ENCODE measurements at regions not wholly inside any gene's neighbourhood (a gene's known extent, or its start where the extent isn't known, plus 50 kb on each side); places are given as distances from the start of the nearest gene placed in this dataset.

GRCh38 chr17:71878998-71879397 is 241.8 kb upstream of the SOX9 start:
- TF ChIP-seq CTCF (IDR thresholded peaks at IDR 0.05): no peak
- TF ChIP-seq POLR2A (IDR thresholded peaks at IDR 0.05): no peak
- Histone ChIP-seq H3K36me3 (no peaks in the 10 kb centered on the region), H3K9me3 (no peaks in the 10 kb centered on the region), H3K27ac (no peak overlapping the region), H3K27me3 (no peaks in the 10 kb centered on the region), H3K4me1 (no peaks in the 10 kb centered on the region), H3K4me3 (no peak overlapping the region)
- DNase-seq: no peak

GRCh38 chr17:71881041-71881440 is 239.8 kb upstream of the SOX9 start:
- DNase-seq: no peak
- Histone ChIP-seq H3K4me1 (no peaks in the 10 kb centered on the region), H3K9me3 (no peaks in the 10 kb centered on the region), H3K4me3 (no peak overlapping the region), H3K36me3 (no peaks in the 10 kb centered on the region), H3K27me3 (no peaks in the 10 kb centered on the region), H3K27ac (no peak overlapping the region)
- TF ChIP-seq CTCF (IDR thresholded peaks at IDR 0.05) (no peak), POLR2A (IDR thresholded peaks at IDR 0.05) (no peak)

- H3K27ac ChIP-seq: no peak overlapping the region
- H3K36me3 ChIP-seq: no peaks in the 10 kb centered on the region
- no peak for DNase-seq
- TF ChIP-seq POLR2A (IDR thresholded peaks at IDR 0.05) (no peak), CTCF (IDR thresholded peaks at IDR 0.05) (no peak)
- H3K27me3 ChIP-seq: no peaks in the 10 kb centered on the region
- H3K4me1 ChIP-seq: no peaks in the 10 kb centered on the region
- no peaks in the 10 kb centered on the region for H3K9me3 ChIP-seq
- H3K4me3 ChIP-seq: no peak overlapping the region
Observed at GRCh38 chr17:71881581-71881980, 239.2 kb upstream of the SOX9 start.

- Histone ChIP-seq H3K9me3 (no peaks in the 10 kb centered on the region), H3K4me1 (no peaks in the 10 kb centered on the region), H3K27me3 (no peaks in the 10 kb centered on the region), H3K27ac (no peak overlapping the region), H3K4me3 (no peak overlapping the region), H3K36me3 (no peaks in the 10 kb centered on the region)
- TF ChIP-seq POLR2A (IDR thresholded peaks at IDR 0.05) (no peak), CTCF (IDR thresholded peaks at IDR 0.05) (no peak)
- no peak for DNase-seq
Observed at GRCh38 chr17:71883258-71883657, 237.6 kb upstream of the SOX9 start.

- Histone ChIP-seq H3K27me3 (no peaks in the 10 kb centered on the region), H3K4me1 (no peaks in the 10 kb centered on the region), H3K27ac (no peak overlapping the region), H3K9me3 (no peaks in the 10 kb centered on the region), H3K36me3 (no peaks in the 10 kb centered on the region), H3K4me3 (no peak overlapping the region)
- TF ChIP-seq CTCF (IDR thresholded peaks at IDR 0.05) (no peak), POLR2A (IDR thresholded peaks at IDR 0.05) (no peak)
- DNase-seq: no peak
Observed at GRCh38 chr17:71883845-71884244, 237.0 kb upstream of the SOX9 start.

- TF ChIP-seq CTCF (IDR thresholded peaks at IDR 0.05): no peak
- TF ChIP-seq POLR2A (IDR thresholded peaks at IDR 0.05): no peak
- H3K4me3 ChIP-seq: no peak overlapping the region
- H3K4me1 ChIP-seq: no peaks in the 10 kb centered on the region
- no peaks in the 10 kb centered on the region for H3K36me3 ChIP-seq
- no peak overlapping the region for H3K27ac ChIP-seq
- H3K27me3 ChIP-seq: no peaks in the 10 kb centered on the region
- DNase-seq: no peak
- H3K9me3 ChIP-seq: no peaks in the 10 kb centered on the region
Observed at GRCh38 chr17:71885662-71886061, 235.2 kb upstream of the SOX9 start.

Measured in Peyer's patch (tissue), 4 donors.